ENCODE measurements at regions not wholly inside any gene's neighbourhood (a gene's known extent, or its start where the extent isn't known, plus 50 kb on each side); places are given as distances from the start of the nearest gene placed in this dataset.

DNA sequence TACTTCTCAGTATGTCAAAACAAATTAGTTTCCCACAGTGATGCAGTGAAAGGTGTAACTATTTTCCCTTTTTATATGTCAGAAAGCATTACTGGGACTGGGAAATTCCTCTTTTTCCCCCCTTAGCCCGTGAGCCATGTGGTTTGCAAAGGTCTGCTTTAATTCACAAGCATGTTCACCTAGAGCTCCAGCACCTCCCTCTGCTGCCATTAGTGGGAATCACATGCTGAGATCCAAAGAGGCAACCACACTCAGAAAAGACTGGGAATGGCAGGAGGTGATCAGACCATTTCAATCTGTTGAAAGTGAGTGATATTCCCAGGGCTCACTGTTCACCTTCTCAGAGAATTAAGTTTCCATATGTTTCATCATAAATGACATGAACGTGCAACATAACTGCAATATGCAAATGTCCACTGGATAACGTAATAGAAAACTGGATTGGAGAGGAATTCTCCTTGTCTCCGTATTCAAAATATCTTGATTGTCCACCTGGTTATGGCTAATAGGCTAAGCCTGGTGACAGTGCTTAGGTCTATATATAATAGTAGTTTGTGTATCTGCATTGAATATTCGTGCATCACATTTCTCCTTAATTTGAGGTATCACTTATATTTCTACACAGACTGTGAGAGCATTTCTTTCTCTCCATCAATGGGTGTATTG is 703.5 kb upstream of the WWC1 start:
- TF ChIP-seq, protein P1, sequence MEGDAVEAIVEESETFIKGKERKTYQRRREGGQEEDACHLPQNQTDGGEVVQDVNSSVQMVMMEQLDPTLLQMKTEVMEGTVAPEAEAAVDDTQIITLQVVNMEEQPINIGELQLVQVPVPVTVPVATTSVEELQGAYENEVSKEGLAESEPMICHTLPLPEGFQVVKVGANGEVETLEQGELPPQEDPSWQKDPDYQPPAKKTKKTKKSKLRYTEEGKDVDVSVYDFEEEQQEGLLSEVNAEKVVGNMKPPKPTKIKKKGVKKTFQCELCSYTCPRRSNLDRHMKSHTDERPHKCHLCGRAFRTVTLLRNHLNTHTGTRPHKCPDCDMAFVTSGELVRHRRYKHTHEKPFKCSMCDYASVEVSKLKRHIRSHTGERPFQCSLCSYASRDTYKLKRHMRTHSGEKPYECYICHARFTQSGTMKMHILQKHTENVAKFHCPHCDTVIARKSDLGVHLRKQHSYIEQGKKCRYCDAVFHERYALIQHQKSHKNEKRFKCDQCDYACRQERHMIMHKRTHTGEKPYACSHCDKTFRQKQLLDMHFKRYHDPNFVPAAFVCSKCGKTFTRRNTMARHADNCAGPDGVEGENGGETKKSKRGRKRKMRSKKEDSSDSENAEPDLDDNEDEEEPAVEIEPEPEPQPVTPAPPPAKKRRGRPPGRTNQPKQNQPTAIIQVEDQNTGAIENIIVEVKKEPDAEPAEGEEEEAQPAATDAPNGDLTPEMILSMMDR (IDR thresholded peaks at IDR 0.05; ENCODE audit: low read depth, low read length): peak; percentile 16
- TF ChIP-seq MYC (IDR thresholded peaks at IDR 0.05; ENCODE audit: low read depth, low read length): no peak
- TF ChIP-seq POLR2A (IDR thresholded peaks at IDR 0.05; ENCODE audit: extremely low read depth, insufficient read length): no peak
- H3K4me3 ChIP-seq (ENCODE audit: low read depth, low read length): no peak overlapping the region
- peak; percentile 2 for DNase-seq (ENCODE audit: low read depth)

DNA sequence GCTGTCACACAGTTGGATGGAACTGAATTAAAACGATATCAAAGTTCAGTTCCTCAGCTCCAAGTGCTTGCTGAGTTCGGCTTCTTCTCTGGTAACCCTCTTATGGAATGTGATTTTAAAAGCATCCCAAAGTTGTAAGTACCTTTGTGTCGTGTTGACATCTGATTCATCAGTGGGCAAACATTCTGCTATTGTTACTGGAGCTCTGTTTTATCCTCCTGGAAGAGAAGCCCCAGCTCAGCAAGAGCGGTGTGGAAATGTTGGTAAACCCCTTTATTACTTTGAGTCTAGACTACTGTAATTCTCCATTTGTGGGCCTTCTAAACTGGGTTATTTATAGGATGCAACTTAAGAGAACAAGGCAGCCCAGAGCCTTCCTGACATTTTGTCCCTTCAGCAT is 699.3 kb upstream of the WWC1 start:
- TF ChIP-seq, protein P2, sequence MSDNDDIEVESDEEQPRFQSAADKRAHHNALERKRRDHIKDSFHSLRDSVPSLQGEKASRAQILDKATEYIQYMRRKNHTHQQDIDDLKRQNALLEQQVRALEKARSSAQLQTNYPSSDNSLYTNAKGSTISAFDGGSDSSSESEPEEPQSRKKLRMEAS (IDR thresholded peaks at IDR 0.05; ENCODE audit: low read depth, low read length): no peak
- TF ChIP-seq POLR2A (IDR thresholded peaks at IDR 0.05; ENCODE audit: extremely low read depth, insufficient read length) (no peak), MYC (IDR thresholded peaks at IDR 0.05; ENCODE audit: low read depth, low read length) (no peak)
- TF ChIP-seq, protein P1 (IDR thresholded peaks at IDR 0.05; ENCODE audit: low read depth, low read length): no peak
- no peak for DNase-seq (ENCODE audit: low read depth)
- no peak overlapping the region for H3K4me3 ChIP-seq (ENCODE audit: low read depth, low read length)

DNA sequence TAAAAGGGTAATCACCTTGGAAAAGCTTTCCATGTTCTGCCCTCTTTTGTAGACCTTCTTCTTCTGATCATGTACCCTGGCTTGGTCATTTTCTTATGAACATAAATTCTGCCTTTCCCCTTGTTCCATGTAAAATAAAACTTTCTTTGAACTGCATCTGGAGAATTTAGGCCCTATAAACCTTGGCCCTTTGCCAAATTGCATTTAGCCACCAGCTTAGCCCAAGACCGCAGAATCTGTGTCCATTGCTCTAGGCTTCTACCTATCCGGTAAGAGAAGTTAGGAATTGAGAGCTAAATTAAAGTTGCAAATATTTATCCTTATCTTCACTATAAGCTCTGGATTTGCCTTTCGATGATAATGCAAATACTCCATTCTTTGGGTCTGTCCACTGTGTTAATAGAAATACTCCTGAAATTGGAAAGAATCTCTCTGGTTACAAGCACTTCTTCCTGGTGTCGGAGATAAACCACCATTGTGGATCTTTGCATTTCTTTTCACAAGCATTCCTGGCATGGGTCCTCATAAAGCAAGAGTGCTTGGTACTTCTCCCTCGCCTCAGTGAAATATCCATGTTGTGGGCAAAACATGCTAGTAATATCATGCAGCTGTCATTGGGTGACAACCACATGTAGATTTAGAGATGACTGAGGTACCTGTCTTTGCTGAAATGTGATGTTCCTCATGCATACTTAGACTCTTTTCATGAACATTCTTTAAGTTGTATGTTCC is 698.0 kb upstream of the WWC1 start:
- DNase-seq (ENCODE audit: low read depth): no peak
- H3K4me3 ChIP-seq (ENCODE audit: low read depth, low read length): no peak overlapping the region
- no peak for TF ChIP-seq MYC (IDR thresholded peaks at IDR 0.05; ENCODE audit: low read depth, low read length)

DNA sequence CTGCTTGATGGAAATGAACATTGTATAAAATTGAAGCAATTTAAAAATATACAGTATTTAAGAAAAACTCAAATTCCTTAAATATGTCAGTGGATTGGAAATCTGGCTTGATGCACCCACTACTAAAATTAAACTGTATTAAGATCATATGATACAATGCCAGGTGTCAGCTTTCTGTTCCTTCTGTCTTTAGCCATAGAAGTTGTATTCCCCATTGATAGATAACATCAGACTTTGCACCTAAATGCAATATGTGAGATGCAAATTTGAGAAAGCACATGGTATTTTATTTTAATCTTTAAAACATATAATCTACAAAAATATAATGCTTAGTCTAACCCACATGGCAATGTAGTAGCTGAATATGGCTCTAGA is 697.4 kb upstream of the WWC1 start:
- H3K4me3 ChIP-seq (ENCODE audit: low read depth, low read length): no peak overlapping the region
- DNase-seq (ENCODE audit: low read depth): no peak
- TF ChIP-seq, protein P2 (IDR thresholded peaks at IDR 0.05; ENCODE audit: low read depth, low read length): no peak
- TF ChIP-seq, protein P1 (IDR thresholded peaks at IDR 0.05; ENCODE audit: low read depth, low read length): no peak
- TF ChIP-seq POLR2A (IDR thresholded peaks at IDR 0.05; ENCODE audit: extremely low read depth, insufficient read length) (no peak), MYC (IDR thresholded peaks at IDR 0.05; ENCODE audit: low read depth, low read length) (no peak)

DNA sequence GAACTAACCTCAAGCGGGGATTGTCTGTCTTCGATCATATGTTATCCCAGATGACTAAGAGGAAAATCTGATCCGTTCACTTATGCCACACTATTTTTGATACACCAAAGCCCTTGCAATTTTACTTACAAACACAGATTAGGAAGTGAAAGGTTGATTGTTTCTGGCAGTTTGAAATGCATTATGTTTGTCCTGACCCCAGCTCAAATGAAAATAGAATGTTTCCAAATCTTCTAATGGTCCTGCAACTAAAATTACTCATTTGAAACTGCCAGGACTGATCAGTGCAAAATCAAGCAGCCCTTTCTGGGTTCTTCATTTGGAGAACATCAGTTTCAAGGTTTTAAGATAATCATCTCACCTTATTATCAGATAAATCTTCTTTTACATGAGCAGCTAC is 696.7 kb upstream of the WWC1 start:
- no peak for DNase-seq (ENCODE audit: low read depth)
- no peak overlapping the region for H3K4me3 ChIP-seq (ENCODE audit: low read depth, low read length)
- TF ChIP-seq POLR2A (IDR thresholded peaks at IDR 0.05; ENCODE audit: extremely low read depth, insufficient read length) (no peak), MYC (IDR thresholded peaks at IDR 0.05; ENCODE audit: low read depth, low read length) (no peak)
- TF ChIP-seq, protein P2 (IDR thresholded peaks at IDR 0.05; ENCODE audit: low read depth, low read length): no peak
- TF ChIP-seq, protein P1 (IDR thresholded peaks at IDR 0.05; ENCODE audit: low read depth, low read length): no peak

DNA sequence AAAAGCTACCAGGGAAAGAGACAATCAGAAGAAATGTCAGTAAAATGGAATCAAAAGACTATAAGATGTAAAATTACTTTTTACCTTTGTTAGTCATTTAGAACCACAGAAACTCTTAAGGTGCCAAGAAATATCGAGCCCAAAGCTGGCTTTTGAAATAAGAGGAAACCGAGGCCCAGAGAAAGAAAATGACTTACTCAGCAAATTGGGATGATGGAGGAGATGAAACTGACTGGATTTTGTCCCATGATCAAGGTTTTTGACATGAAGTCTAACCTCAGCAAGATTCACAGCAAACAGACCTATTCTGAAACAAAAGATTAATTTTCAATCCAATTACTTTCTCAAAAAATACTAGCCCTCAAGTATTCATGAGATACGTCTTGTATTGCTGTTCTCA is 696.2 kb upstream of the WWC1 start:
- TF ChIP-seq, protein P1 (IDR thresholded peaks at IDR 0.05; ENCODE audit: low read depth, low read length): no peak
- TF ChIP-seq, protein P2 (IDR thresholded peaks at IDR 0.05; ENCODE audit: low read depth, low read length): no peak
- TF ChIP-seq POLR2A (IDR thresholded peaks at IDR 0.05; ENCODE audit: extremely low read depth, insufficient read length): no peak
- no peak for TF ChIP-seq MYC (IDR thresholded peaks at IDR 0.05; ENCODE audit: low read depth, low read length)
- DNase-seq (ENCODE audit: low read depth): no peak

More for the DNA sequence above, 696.2 kb upstream of the WWC1 start:
- no peak overlapping the region for H3K4me3 ChIP-seq (ENCODE audit: low read depth, low read length)

All from NB4 (cell line).